ENCODE measurements at regions not wholly inside any gene's neighbourhood (a gene's known extent, or its start where the extent isn't known, plus 50 kb on each side); places are given as distances from the start of the nearest gene placed in this dataset.

- DNase-seq (ENCODE audit: low read depth), result no peak
- no peak overlapping the region for H3K4me3 ChIP-seq (ENCODE audit: low read depth, low read length)
Measured at GRCh38 chr7:41879403-41879802, 176.5 kb upstream of the INHBA start.

- H3K4me3 ChIP-seq (ENCODE audit: low read depth, low read length), result no peak overlapping the region
- DNase-seq (ENCODE audit: low read depth), result no peak
Measured at GRCh38 chr7:41878309-41879295, 175.7 kb upstream of the INHBA start.

GRCh38 chr7:41877118-41877517 is 174.2 kb upstream of the INHBA start:
- no peak for DNase-seq (ENCODE audit: low read depth)
- H3K4me3 ChIP-seq (ENCODE audit: low read depth, low read length), result no peak overlapping the region

- no peak overlapping the region for H3K4me3 ChIP-seq (ENCODE audit: low read depth, low read length)
- DNase-seq (ENCODE audit: low read depth), result no peak
Measured at GRCh38 chr7:41875513-41875912, 172.6 kb upstream of the INHBA start.

- no peak overlapping the region for H3K4me3 ChIP-seq (ENCODE audit: low read depth, low read length)
Measured at GRCh38 chr7:41874201-41874785, 171.4 kb upstream of the INHBA start.

GRCh38 chr7:41873741-41874140 is 170.9 kb upstream of the INHBA start:
- no peak overlapping the region for H3K4me3 ChIP-seq (ENCODE audit: low read depth, low read length)
- no peak for DNase-seq (ENCODE audit: low read depth)

More at GRCh38 chr7:41874201-41874785, 171.4 kb upstream of the INHBA start:
- DNase-seq (ENCODE audit: low read depth), result no peak

DNA sequence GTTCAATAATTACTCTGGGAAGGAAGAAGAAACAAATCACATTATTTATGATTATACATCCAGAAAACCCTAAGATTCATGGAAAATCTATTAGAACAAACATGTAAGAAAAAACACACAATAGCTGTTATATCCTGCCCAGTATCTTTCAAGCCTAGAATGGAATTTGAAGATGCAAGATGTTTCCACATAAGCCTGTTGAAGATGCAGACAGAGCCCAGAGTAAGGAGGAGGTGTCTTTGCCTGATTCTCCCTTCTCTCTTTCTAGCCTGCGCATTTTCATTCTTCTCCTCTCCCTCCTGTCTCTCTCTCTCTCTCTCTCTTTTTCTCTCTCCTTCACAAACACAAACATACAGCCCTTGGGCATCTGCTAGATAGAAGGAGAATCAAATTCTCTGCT is 170.1 kb upstream of the INHBA start:
- H3K4me3 ChIP-seq (ENCODE audit: low read depth, low read length), result no peak overlapping the region
- DNase-seq (ENCODE audit: low read depth), result no peak

GRCh38 chr7:41870461-41871138 is 167.7 kb upstream of the INHBA start:
- H3K4me3 ChIP-seq (ENCODE audit: low read depth, low read length), result no peak overlapping the region
- DNase-seq (ENCODE audit: low read depth), result no peak

DNA sequence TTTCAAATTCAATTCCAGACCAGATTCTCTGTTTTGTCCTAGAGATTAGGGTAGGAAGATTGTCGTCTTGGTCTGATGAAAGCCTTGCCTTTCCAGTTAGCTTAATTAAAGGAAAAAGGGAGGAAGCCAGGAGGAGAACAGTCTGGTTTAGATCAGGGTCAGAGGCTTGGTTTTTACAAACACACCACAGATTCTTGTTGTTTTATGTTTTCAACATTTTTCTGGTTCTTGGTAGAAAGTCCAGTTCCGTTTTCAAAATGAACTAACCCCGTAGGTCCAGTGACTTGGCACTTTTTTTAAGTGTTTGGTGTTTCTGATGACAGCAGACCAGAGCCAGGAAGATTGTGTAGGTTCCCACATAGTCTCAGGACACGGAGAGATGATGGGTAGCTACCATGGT is 167.1 kb upstream of the INHBA start:
- DNase-seq (ENCODE audit: low read depth), result no peak
- H3K4me3 ChIP-seq (ENCODE audit: low read depth, low read length), result no peak overlapping the region

DNA sequence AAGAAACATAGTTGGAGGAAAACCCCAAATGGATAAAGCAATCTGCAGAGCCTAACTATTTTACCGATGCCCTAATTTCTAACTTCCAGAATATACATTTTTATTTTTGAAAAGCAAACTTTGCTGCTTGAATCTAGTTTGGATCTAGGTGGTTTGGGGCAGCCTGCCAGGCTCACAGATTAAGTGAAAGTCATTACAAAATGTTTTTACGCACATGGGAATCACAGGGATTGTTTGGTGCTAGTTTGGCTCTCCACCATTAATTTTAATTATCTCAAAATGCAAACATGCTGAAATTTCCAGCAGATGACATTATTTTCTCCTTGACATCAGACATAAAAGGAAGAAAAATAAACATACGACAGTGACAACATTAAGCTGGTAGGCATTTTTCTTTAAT is 166.7 kb upstream of the INHBA start:
- no peak for DNase-seq (ENCODE audit: low read depth)

GRCh38 chr7:41869091-41869490 is 166.2 kb upstream of the INHBA start:
- DNase-seq (ENCODE audit: low read depth), result peak; percentile 78
- H3K4me3 ChIP-seq (ENCODE audit: low read depth, low read length), result no peak overlapping the region

More for the DNA sequence above, 166.7 kb upstream of the INHBA start:
- H3K4me3 ChIP-seq (ENCODE audit: low read depth, low read length), result no peak overlapping the region

DNA sequence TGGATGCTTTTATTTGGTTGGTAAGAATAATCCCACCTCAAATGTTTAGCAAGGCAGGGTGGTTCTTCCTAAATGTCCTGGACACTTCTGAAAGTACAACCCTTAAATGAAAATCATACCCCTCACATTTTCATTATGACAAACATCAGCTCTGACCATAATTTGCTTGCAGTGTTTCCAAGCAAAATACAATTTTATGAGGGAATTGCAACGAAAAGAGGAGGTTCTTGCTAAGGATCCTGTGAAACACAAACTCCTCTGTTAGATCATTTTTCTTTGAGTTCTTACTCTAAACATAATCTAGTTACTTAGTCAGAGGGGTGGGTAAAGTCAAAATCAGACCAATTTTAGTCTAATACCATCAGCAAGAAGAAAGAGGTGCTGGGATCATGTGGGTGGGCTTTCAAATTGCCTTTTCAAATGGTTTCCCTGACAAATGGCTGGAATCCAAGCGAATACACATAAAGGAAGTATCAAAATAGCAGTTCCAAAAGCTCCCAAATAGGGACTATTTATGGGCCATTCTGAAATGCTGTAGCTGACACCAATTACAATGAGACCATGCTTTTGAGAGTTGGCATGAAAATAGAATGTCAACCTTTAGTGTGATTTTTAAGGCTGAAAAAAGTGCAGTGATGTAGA is 164.9 kb upstream of the INHBA start:
- no peak for DNase-seq (ENCODE audit: low read depth)
- no peak overlapping the region for H3K4me3 ChIP-seq (ENCODE audit: low read depth, low read length)

- no peak overlapping the region for H3K4me3 ChIP-seq (ENCODE audit: low read depth, low read length)
- DNase-seq (ENCODE audit: low read depth), result no peak
Measured at GRCh38 chr7:41862261-41862660, 159.4 kb upstream of the INHBA start.

DNA sequence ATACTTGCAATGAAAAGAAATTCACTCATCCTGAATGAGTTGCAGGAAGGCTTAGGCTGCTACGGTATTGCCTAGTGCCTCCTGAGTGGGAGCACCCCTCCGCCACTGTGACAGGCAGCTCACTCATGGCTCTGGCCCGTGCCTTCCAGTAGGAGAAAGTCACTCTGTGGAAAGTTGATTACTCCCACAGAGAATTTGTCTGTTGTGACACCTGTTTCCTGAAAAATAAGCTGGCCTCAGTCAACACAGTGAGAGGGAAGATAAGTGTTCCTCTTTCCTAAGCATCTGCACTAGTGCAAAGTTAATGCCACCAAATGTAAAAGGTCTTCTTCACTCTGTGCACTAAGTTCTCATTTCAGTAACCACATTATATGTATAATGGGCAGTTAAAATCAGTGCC is 158.8 kb upstream of the INHBA start:
- no peak overlapping the region for H3K4me3 ChIP-seq (ENCODE audit: low read depth, low read length)
- no peak for DNase-seq (ENCODE audit: low read depth)

GRCh38 chr7:41858201-41858600 is 155.3 kb upstream of the INHBA start:
- no peak for DNase-seq (ENCODE audit: low read depth)
- H3K4me3 ChIP-seq (ENCODE audit: low read depth, low read length), result no peak overlapping the region

GRCh38 chr7:41855798-41856197 is 152.9 kb upstream of the INHBA start:
- no peak for DNase-seq (ENCODE audit: low read depth)
- H3K4me3 ChIP-seq (ENCODE audit: low read depth, low read length), result no peak overlapping the region

DNA sequence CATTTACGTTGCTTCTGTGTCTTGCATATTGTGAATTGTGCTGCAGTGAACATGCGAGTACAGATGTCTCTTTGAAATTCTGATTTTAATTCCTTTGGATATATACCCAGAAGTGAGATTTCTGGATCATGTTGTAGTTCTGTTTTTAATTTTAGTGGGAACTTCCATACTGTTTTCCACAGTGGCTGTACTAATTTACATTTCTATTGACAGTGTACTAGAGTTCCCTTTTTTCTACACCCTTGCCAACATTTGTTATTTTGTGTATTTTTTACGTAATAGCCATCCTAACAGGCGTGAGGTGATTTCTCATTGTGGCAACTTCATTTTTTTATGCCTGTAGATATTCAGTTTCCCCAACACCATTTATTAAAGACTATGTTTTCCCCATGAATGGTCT is 144.7 kb upstream of the INHBA start:
- no peak overlapping the region for H3K4me3 ChIP-seq (ENCODE audit: low read depth, low read length)
- no peak for DNase-seq (ENCODE audit: low read depth)

DNA sequence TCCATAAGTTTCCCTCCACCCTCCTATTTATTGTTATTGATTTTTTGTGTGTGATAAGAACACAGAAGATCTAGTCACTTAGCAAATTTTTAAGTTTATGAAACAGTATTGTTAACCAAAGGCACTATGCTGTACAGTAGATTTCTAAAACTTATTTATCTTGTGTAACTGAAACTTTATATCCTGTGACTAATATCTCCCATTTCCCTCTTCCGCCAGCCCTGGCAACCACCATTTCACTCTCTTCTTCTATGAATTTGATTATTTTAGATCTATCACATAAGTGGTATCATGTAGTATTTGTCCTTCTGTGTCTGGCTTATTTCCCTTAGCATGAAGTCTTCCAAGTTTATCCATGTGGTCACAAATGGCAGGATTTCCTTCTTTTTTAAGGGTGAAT is 144.3 kb upstream of the INHBA start:
- DNase-seq (ENCODE audit: low read depth), result no peak
- no peak overlapping the region for H3K4me3 ChIP-seq (ENCODE audit: low read depth, low read length)

DNA sequence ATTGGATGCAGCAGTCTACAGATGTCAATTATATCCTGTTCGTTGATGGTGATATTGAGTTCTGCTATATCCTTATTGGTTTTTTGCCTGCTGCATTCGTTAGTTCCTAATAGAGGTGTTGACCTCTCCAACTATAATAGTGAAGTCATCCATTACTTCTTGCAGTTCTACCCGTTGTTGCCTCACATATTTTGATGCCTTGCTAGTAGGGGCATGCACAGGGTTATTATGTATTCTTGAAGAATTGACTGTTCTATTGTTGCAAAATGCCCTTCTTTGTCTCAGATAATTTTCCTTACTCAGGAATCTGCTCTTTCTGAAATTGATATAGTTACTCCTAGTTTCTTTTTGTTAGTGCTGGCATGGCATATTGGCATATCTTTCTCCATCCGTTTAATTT is 140.1 kb upstream of the INHBA start:
- H3K4me3 ChIP-seq (ENCODE audit: low read depth, low read length), result no peak overlapping the region
- DNase-seq (ENCODE audit: low read depth), result no peak

DNA sequence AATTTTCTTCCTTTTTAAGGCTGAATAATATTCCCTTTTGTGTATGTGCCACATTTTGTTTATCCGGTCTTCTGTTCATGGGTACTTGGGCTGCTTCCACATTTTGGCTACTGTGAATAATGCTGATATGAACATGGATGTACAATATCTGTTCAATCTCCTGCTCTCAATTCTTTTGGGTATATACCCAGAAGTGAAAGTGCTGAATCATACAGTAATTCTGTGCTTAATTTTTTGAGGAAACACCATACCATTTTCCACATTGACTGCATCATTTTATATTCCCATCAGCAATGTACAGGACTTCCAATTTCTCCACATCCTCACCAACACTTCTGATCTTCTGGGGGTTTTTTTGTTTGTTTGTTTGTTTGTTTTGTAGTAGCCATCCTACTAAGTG is 135.0 kb upstream of the INHBA start:
- no peak for DNase-seq (ENCODE audit: low read depth)
- H3K4me3 ChIP-seq (ENCODE audit: low read depth, low read length), result no peak overlapping the region
